ENCODE measurements at regions not wholly inside any gene's neighbourhood (a gene's known extent, or its start where the extent isn't known, plus 50 kb on each side); places are given as distances from the start of the nearest gene placed in this dataset.

GRCh38 chr6:90375681-90376439 is 79.2 kb upstream of the BACH2 start:
- Histone ChIP-seq H3K36me3 (no peaks in the 10 kb centered on the region), H3K4me1 (no peaks in the 10 kb centered on the region), H3K9me3 (no peaks in the 10 kb centered on the region), H3K4me3 (ENCODE audit: low read depth, low read length) (no peak overlapping the region), H3K27me3 (peaks cover 1% of the 10 kb centered on the region)
- no peak for TF ChIP-seq CTCF (IDR thresholded peaks at IDR 0.05; ENCODE audit: low read depth, low read length)
- no peak for DNase-seq

DNA sequence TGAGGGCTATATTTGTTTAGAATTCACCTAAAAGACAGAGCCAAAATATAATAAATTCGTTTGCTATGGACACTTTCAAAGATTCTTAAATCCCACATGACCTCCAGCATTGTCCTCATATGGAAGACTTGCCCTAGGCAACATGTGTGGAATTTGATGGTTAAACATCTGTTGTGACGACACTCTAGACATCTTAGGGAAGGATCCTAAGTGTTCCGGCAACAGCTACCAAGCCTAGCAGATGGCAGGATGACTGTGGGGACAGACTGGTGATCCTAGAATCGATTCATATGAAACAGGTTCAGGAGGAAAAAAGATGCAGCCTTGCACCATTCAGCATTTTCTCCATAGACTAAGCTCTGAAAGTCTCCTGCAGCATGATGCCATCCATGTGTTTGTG is 77.6 kb upstream of the BACH2 start:
- no peak for DNase-seq
- Histone ChIP-seq H3K27me3 (no peaks in the 10 kb centered on the region; the same call in 1 of the 2 replicates), H3K4me3 (ENCODE audit: low read depth, low read length) (no peak overlapping the region), H3K36me3 (no peaks in the 10 kb centered on the region), H3K9me3 (no peaks in the 10 kb centered on the region), H3K4me1 (peaks cover under 1% of the 10 kb centered on the region; the same call in 1 of the 2 replicates)
- no peak for TF ChIP-seq CTCF (IDR thresholded peaks at IDR 0.05; ENCODE audit: low read depth, low read length)

- DNase-seq = no peak
- Histone ChIP-seq H3K27me3 (no peaks in the 10 kb centered on the region; the same call in 1 of the 2 replicates), H3K4me3 (ENCODE audit: low read depth, low read length) (no peak overlapping the region), H3K36me3 (no peaks in the 10 kb centered on the region), H3K4me1 (peaks cover 3% of the 10 kb centered on the region; the same call in 1 of the 2 replicates), H3K9me3 (no peaks in the 10 kb centered on the region)
- no peak for TF ChIP-seq CTCF (IDR thresholded peaks at IDR 0.05; ENCODE audit: low read depth, low read length)
Measured at GRCh38 chr6:90372885-90373284, 76.2 kb upstream of the BACH2 start.

GRCh38 chr6:90372450-90372849 is 75.8 kb upstream of the BACH2 start:
- H3K36me3 ChIP-seq = no peaks in the 10 kb centered on the region
- no peak for DNase-seq
- no peak for TF ChIP-seq CTCF (IDR thresholded peaks at IDR 0.05; ENCODE audit: low read depth, low read length)
- no peaks in the 10 kb centered on the region for H3K9me3 ChIP-seq
- peaks cover 3% of the 10 kb centered on the region; the same call in 1 of the 2 replicates for H3K4me1 ChIP-seq
- no peaks in the 10 kb centered on the region; the same call in 1 of the 2 replicates for H3K27me3 ChIP-seq
- H3K4me3 ChIP-seq (ENCODE audit: low read depth, low read length) = no peak overlapping the region

- no peaks in the 10 kb centered on the region for H3K36me3 ChIP-seq
- H3K4me3 ChIP-seq (ENCODE audit: low read depth, low read length) = no peak overlapping the region
- H3K4me1 ChIP-seq = peaks cover 3% of the 10 kb centered on the region; the same call in 1 of the 2 replicates
- H3K9me3 ChIP-seq = no peaks in the 10 kb centered on the region
- no peak for DNase-seq
- peaks cover 3% of the 10 kb centered on the region for H3K27me3 ChIP-seq
- TF ChIP-seq CTCF (IDR thresholded peaks at IDR 0.05; ENCODE audit: low read depth, low read length) = no peak
Measured at GRCh38 chr6:90370493-90370959, 73.9 kb upstream of the BACH2 start.

DNA sequence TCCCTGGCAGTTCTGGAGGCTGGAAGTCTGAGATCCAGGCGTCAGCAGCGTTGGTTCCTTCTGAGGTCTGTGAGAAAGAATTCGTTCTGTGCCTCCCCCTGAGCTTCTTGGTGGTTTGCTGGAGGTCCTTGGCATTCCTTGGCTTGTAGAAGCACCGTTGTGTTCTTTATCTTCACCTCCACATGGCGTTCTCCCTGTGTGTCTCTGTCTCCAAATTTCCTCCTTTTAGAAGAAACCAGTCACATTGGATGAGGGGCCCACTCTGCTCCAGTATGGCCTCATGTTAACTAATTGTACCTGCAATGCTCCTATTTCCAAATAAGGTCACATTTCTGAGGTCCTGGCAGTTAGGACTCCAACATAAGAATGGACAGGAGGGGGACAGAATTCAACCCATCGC is 73.0 kb upstream of the BACH2 start:
- Histone ChIP-seq H3K36me3 (no peaks in the 10 kb centered on the region), H3K9me3 (no peaks in the 10 kb centered on the region), H3K27me3 (peaks cover 12% of the 10 kb centered on the region), H3K4me1 (peaks cover 3% of the 10 kb centered on the region; the same call in 1 of the 2 replicates), H3K4me3 (ENCODE audit: low read depth, low read length) (no peak overlapping the region)
- DNase-seq = no peak
- TF ChIP-seq CTCF (IDR thresholded peaks at IDR 0.05; ENCODE audit: low read depth, low read length) = no peak
